ENCODE measurements at regions not wholly inside any gene's neighbourhood (a gene's known extent, or its start where the extent isn't known, plus 50 kb on each side); places are given as distances from the start of the nearest gene placed in this dataset.

DNA sequence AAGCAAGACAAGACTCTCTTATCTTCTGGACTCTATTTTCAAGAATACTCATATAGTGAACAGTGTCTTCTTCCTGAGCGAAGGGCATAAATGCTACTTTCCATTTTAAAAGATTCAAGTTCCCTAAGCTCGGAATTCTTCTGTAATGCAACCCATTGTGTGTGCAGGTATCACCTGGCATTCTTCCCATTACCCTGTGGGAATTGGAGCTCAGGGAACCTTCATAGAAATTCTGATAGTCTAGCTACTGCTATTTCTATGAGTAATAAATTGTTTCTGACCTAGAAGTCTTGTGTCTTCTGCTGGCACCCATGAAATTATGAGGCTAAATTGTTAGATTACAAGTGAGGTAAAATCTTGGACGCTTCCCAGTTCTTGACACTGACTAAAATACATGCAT is 324.1 kb upstream of the DIPK2B start:
- 49 to 76% methylated on average over 3 of the region's 3 CpGs for WGBS, 2 donors
- no peak overlapping the region for H3K4me3 ChIP-seq
- no peak for DNase-seq
- peaks cover 0 to 5% (median 0%) of the 10 kb centered on the region in 4 donors for H3K27me3 ChIP-seq
- no peaks in the 10 kb centered on the region for H3K4me1 ChIP-seq
- intact Hi-C loops (cut with DNase I): no loop called here
- no peaks in the 10 kb centered on the region for H3K36me3 ChIP-seq
- no peak for FAIRE-seq
- H3K27ac ChIP-seq: no peak overlapping the region
- TF ChIP-seq, protein P1, sequence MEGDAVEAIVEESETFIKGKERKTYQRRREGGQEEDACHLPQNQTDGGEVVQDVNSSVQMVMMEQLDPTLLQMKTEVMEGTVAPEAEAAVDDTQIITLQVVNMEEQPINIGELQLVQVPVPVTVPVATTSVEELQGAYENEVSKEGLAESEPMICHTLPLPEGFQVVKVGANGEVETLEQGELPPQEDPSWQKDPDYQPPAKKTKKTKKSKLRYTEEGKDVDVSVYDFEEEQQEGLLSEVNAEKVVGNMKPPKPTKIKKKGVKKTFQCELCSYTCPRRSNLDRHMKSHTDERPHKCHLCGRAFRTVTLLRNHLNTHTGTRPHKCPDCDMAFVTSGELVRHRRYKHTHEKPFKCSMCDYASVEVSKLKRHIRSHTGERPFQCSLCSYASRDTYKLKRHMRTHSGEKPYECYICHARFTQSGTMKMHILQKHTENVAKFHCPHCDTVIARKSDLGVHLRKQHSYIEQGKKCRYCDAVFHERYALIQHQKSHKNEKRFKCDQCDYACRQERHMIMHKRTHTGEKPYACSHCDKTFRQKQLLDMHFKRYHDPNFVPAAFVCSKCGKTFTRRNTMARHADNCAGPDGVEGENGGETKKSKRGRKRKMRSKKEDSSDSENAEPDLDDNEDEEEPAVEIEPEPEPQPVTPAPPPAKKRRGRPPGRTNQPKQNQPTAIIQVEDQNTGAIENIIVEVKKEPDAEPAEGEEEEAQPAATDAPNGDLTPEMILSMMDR (IDR thresholded peaks at IDR 0.05): no peak
- ATAC-seq: no peak
- H3K9me3 ChIP-seq: no peaks in the 10 kb centered on the region

DNA sequence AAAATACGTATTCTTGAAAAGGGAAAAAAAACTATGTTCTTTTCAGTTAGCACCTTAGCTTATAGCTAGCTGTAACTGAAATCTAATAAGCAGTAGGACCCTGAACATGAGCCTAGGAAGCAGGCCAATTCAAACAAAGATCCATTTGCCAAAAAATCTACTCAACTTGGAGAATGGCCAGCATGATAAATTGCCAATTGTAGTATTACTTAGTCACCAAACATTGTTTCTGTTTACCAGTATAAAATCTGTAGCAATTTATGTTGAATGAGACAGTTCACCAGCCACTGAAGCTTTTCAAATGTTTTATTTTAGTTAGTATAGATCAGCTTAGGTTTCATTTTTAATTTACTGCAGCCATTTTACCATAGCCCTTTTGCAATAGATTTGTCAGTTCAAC is 323.6 kb upstream of the DIPK2B start:
- DNase-seq (no peak), FAIRE-seq (peak; percentile 39), ATAC-seq (peak in 3 of 4 donors; percentile 34 to 81 (median 51))
- H3K4me3 ChIP-seq: no peak overlapping the region
- 84 to 89% methylated on average over 1 of the region's 1 CpG for WGBS, 2 donors
- H3K4me1 ChIP-seq: no peaks in the 10 kb centered on the region
- H3K36me3 ChIP-seq: no peaks in the 10 kb centered on the region
- TF ChIP-seq, protein P1 (IDR thresholded peaks at IDR 0.05): no peak
- no peak overlapping the region for H3K27ac ChIP-seq
- H3K27me3 ChIP-seq: peaks cover 0 to 2% (median 0%) of the 10 kb centered on the region in 4 donors
- intact Hi-C loops (cut with DNase I): no loop called here
- no peaks in the 10 kb centered on the region for H3K9me3 ChIP-seq

DNA sequence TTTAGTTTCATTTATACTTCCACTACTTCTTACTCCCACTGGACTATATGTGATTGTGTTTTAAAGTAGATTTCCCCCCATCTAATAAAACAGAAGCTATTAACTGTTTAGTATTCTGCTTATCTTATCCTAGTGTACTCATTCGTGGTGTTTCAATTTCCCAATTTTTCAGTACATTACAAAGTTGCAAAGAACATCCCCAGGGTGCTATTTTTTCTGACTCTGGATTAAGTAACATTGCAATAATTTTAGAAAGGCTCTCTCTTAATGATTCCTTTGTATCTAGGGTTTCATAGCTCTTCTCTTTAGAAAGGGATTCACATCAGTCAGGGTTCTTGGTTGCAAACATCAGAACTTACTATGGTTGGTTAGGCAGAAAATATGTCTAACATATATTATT is 317.9 kb upstream of the DIPK2B start:
- DNase-seq: no peak
- FAIRE-seq: no peak
- intact Hi-C loops (cut with DNase I): no loop called here
- no peaks in the 10 kb centered on the region for H3K27me3 ChIP-seq
- H3K9me3 ChIP-seq: no peaks in the 10 kb centered on the region
- H3K27ac ChIP-seq: no peak overlapping the region
- no peak overlapping the region for H3K4me3 ChIP-seq
- ATAC-seq: no peak
- TF ChIP-seq, protein P1 (IDR thresholded peaks at IDR 0.05): no peak
- no peaks in the 10 kb centered on the region for H3K4me1 ChIP-seq
- 41 to 66% methylated on average over 1 of the region's 1 CpG for WGBS, 2 donors
- H3K36me3 ChIP-seq: no peaks in the 10 kb centered on the region

DNA sequence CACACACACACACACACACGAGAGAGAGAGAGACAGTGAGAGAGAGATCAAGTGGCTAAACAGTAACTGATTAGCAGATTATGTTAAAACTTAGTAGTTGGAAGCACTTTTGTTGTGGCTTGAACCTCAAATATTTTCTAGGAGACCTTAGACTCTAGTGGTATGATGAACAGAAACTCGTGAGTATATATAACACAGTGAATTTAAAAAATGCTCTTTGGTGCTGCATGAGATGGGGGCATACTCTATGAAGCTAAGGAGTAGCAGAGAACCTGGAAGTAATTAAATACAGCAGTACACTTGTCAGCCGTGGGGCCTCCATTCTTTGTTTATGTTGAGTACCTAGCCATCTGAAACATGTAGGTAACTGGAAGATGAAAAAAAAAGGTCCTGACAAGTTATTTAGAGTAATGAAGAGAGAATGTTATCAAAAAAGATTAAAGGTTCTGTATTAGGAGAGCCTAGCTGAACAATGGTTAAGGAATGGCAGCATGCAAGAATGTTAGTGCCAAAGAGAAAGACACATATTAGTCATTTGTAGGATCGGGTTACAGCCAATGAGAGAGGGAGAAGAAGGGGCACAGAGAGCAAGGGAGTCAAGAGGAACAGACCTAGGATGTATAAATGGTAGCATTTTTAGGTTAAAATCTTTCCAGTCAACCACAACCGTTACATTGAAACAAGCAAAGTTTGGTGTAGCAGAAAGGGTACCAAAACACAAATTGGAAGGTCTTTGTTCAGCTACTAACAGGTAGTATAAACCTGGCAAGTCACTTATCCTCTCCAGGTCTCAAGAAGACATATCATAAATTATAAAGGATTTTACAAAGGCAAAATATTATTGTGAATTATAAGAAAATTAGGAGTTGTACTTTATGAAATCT is 316.7 kb upstream of the DIPK2B start:
- ATAC-seq (no peak), DNase-seq (no peak), FAIRE-seq (no peak)
- Histone ChIP-seq H3K9me3 (no peaks in the 10 kb centered on the region), H3K27ac (no peak overlapping the region), H3K27me3 (no peaks in the 10 kb centered on the region), H3K4me1 (no peaks in the 10 kb centered on the region), H3K4me3 (no peak overlapping the region), H3K36me3 (no peaks in the 10 kb centered on the region)
- intact Hi-C loops (cut with DNase I): no loop called here
- WGBS, 2 donors: 54 to 58% methylated on average over 5 of the region's 5 CpGs
- TF ChIP-seq, protein P1 (IDR thresholded peaks at IDR 0.05): no peak
